ENCODE measurements at regions not wholly inside any gene's neighbourhood (a gene's known extent, or its start where the extent isn't known, plus 50 kb on each side); places are given as distances from the start of the nearest gene placed in this dataset.

DNA sequence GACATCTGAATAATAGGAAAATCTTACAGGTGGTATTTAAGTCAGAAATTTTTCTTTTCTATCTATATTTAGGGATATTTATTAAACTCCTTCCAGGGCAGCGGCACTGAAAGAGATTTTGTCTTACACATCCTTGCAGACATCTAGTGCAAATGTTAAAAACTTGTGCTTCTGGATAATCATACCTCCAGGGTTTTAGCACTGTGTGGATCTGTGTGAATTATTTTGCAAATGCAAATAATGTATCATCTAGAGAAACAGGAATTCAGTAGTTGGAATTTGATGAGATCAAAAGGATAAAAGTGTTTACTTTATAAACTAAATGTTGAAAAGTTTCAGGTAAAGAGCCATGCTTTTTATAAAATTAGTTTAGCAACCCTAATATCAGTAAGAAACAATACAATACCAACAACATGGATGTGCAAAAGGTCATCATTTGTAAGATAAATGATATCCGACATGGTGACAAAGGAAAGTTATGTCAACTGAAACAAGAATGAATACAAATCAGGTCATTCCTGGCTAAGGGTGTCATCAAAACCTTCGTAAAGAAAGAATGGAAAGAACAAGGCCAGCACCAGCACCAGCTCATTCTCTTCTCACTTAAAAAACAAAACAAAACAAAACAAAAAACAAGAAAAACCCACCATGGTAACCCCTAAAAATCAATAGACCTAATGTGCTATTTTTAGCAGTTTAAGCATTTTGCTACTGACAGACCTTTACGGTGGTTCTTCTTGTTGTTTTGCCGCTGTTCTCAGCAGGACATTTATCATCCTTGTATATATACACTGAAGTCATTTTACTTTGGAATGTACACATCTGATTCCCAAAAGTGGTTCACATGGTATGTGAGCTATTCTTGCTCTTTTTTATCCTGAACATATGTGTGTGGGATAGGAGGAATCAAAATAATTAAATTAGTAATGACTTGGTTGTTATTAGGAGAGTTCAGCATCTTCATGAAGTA is 219.7 kb upstream of the NDST3 start:
- no peak for TF ChIP-seq CTCF (IDR thresholded peaks at IDR 0.05)
- TF ChIP-seq FOXM1 (IDR thresholded peaks at IDR 0.05; ENCODE audit: low read depth): no peak
- TF ChIP-seq CHD2 (IDR thresholded peaks at IDR 0.05; ENCODE audit: low read length, partially characterized antibody): no peak
- no peak for TF ChIP-seq YY1 (IDR thresholded peaks at IDR 0.05; ENCODE audit: low read depth)
- TF ChIP-seq MXI1 (IDR thresholded peaks at IDR 0.05; ENCODE audit: low read depth, low read length): no peak
- no peak for TF ChIP-seq POLR2AphosphoS5 (IDR thresholded peaks at IDR 0.05; ENCODE audit: low read depth, low read length)
- TF ChIP-seq NFIC (IDR thresholded peaks at IDR 0.05; ENCODE audit: borderline replicate concordance): no peak
- no peak for TF ChIP-seq REST (IDR thresholded peaks at IDR 0.05; ENCODE audit: low read depth, low read length)
- TF ChIP-seq EP300 (IDR thresholded peaks at IDR 0.05; ENCODE audit: borderline replicate concordance in 1 of 2, low read depth in 1 of 2, low read length in 1 of 2): no peak
- TF ChIP-seq GATA2 (CRISPR knock-in tag; IDR thresholded peaks at IDR 0.05): no peak
- no peak for TF ChIP-seq TAF1 (IDR thresholded peaks at IDR 0.05; ENCODE audit: borderline replicate concordance, low read depth, low read length)

Measured in SK-N-SH (cell line).